Stomach (tissue), 4 donors: ENCODE measurements at regions not wholly inside any gene's neighbourhood (a gene's known extent, or its start where the extent isn't known, plus 50 kb on each side); places are given as distances from the start of the nearest gene placed in this dataset.

Source experiments
- EP300 ChIP-seq: sonication (generic); formaldehyde crosslinking; IDR thresholded peaks from one replicate; pipeline ENCODE4 v1.6.1; 2017; ENCODE audit warnings: antibody characterized with exemption
- POLR2A ChIP-seq, 4 donors: fragments of 450-650 bp; IDR thresholded peaks; one replicate each; pipeline ENCODE4 v1.6.1; 2016; ENCODE audit warnings: antibody characterized with exemption in 4 of 4, control low read depth in 2 of 4, mild to moderate bottlenecking in 1 of 4, moderate library complexity in 1 of 4
- TF ChIP-seq, protein P1 (sequence below), 7 experiments: fragments of 450-650 bp in 4 of 7; fragments of 200-600 bp in 3 of 7; sonication (generic) in 3 of 7; IDR thresholded peaks; one replicate each; pipeline ENCODE4 v1.5.1; 2016 to 2019; ENCODE audit warnings: antibody characterized with exemption in 7 of 7, control low read depth in 2 of 7, mild to moderate bottlenecking in 1 of 7

GRCh38 chr5:61262080-61262479 is 70.0 kb upstream of the ZSWIM6 start:
- TF ChIP-seq, protein P1, sequence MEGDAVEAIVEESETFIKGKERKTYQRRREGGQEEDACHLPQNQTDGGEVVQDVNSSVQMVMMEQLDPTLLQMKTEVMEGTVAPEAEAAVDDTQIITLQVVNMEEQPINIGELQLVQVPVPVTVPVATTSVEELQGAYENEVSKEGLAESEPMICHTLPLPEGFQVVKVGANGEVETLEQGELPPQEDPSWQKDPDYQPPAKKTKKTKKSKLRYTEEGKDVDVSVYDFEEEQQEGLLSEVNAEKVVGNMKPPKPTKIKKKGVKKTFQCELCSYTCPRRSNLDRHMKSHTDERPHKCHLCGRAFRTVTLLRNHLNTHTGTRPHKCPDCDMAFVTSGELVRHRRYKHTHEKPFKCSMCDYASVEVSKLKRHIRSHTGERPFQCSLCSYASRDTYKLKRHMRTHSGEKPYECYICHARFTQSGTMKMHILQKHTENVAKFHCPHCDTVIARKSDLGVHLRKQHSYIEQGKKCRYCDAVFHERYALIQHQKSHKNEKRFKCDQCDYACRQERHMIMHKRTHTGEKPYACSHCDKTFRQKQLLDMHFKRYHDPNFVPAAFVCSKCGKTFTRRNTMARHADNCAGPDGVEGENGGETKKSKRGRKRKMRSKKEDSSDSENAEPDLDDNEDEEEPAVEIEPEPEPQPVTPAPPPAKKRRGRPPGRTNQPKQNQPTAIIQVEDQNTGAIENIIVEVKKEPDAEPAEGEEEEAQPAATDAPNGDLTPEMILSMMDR (IDR thresholded peaks at IDR 0.05): no peak
- TF ChIP-seq POLR2A (IDR thresholded peaks at IDR 0.05) (no peak), EP300 (no peak)
